Coronary artery (tissue), 2 donors: ENCODE measurements at regions not wholly inside any gene's neighbourhood (a gene's known extent, or its start where the extent isn't known, plus 50 kb on each side); places are given as distances from the start of the nearest gene placed in this dataset.

Source experiments
- DNase-seq: peaks from one replicate; pipeline ENCODE4 v3.0.0-alpha.2; 2017; ENCODE audit warnings: low spot score
- H3K27ac ChIP-seq, 2 donors: fragments of 200-600 bp; sonication (generic); one replicate each; pipeline ENCODE4 v1.5.1; 2016 to 2019
- H3K4me3 ChIP-seq: fragments of 200-600 bp; sonication (generic); 2 replicates; pipeline ENCODE4 v1.5.1; 2016; ENCODE audit warnings: mild to moderate bottlenecking, moderate library complexity
- CTCF ChIP-seq: fragments of 200-600 bp; sonication (generic); IDR thresholded peaks from one replicate; pipeline ENCODE4 v1.5.1; 2019; ENCODE audit warnings: antibody characterized with exemption

GRCh38 chr14:58816416-58817115 is 178.8 kb downstream of the DACT1 start:
- TF ChIP-seq CTCF = no peak
- Histone ChIP-seq H3K4me3 (no peak overlapping the region), H3K27ac (no peak overlapping the region)
- DNase-seq = no peak

GRCh38 chr14:58817846-58818245 is 180.1 kb downstream of the DACT1 start:
- H3K4me3 ChIP-seq = no peak overlapping the region
- DNase-seq = no peak
- no peak overlapping the region for H3K27ac ChIP-seq
- TF ChIP-seq CTCF = no peak

- no peak overlapping the region for H3K27ac ChIP-seq
- H3K4me3 ChIP-seq = no peak overlapping the region
- TF ChIP-seq CTCF = no peak
- no peak for DNase-seq
Observed at GRCh38 chr14:58820032-58820431, 182.3 kb downstream of the DACT1 start.

- no peak for DNase-seq
- H3K27ac ChIP-seq = no peak overlapping the region
- TF ChIP-seq CTCF = no peak
- no peak overlapping the region for H3K4me3 ChIP-seq
Observed at GRCh38 chr14:58821421-58821820, 183.7 kb downstream of the DACT1 start.

- no peak for TF ChIP-seq CTCF
- Histone ChIP-seq H3K27ac (no peak overlapping the region), H3K4me3 (no peak overlapping the region)
- DNase-seq = no peak
Observed at GRCh38 chr14:58822856-58823255, 185.1 kb downstream of the DACT1 start.

- H3K27ac ChIP-seq = no peak overlapping the region
- no peak for TF ChIP-seq CTCF
- no peak for DNase-seq
- H3K4me3 ChIP-seq = no peak overlapping the region
Observed at GRCh38 chr14:58823312-58823711, 185.6 kb downstream of the DACT1 start.

- H3K4me3 ChIP-seq = no peak overlapping the region
- no peak for TF ChIP-seq CTCF
- DNase-seq = no peak
- H3K27ac ChIP-seq = no peak overlapping the region
Observed at GRCh38 chr14:58824106-58824505, 186.3 kb downstream of the DACT1 start.
